NT2/D1 (cell line): ENCODE measurements at regions not wholly inside any gene's neighbourhood (a gene's known extent, or its start where the extent isn't known, plus 50 kb on each side); places are given as distances from the start of the nearest gene placed in this dataset.

Experiments
- YY1 ChIP-seq: IDR thresholded peaks from 2 replicates; pipeline ENCODE4 v1.6.1; 2011; ENCODE audit not compliant: insufficient read length, insufficient read depth
- ZNF274 ChIP-seq: IDR thresholded peaks from 2 replicates; pipeline ENCODE4 v1.6.1; 2011; ENCODE audit warnings: mild to moderate bottlenecking, low read depth, low read length

- TF ChIP-seq ZNF274 (no peak), YY1 (no peak)
Observed at GRCh38 chr5:3827624-3828023, 232.0 kb downstream of the IRX1 start.
